Testis (tissue), 2 donors: ENCODE measurements at regions not wholly inside any gene's neighbourhood (a gene's known extent, or its start where the extent isn't known, plus 50 kb on each side); places are given as distances from the start of the nearest gene placed in this dataset.

Experiments used
- DNase-seq: peaks from one replicate; pipeline ENCODE4 v3.0.0-alpha.2; 2019
- H3K27ac ChIP-seq, 2 donors: fragments of 200-600 bp; sonication (generic); one replicate each; pipeline ENCODE4 v1.5.1; 2019
- H3K27me3 ChIP-seq: fragments of 200-600 bp; sonication (generic); one replicate; pipeline ENCODE4 v1.5.1; 2019
- H3K36me3 ChIP-seq: fragments of 200-600 bp; sonication (generic); one replicate; pipeline ENCODE4 v1.5.1; 2017; ENCODE audit warnings: low read depth; ENCODE audit errors: missing control alignments
- H3K4me1 ChIP-seq: fragments of 200-600 bp; sonication (generic); one replicate; pipeline ENCODE4 v1.5.1; 2019
- H3K4me3 ChIP-seq, 2 donors: fragments of 200-600 bp; sonication (generic); one replicate each; pipeline ENCODE4 v1.5.1; 2017 to 2019
- H3K9me3 ChIP-seq: fragments of 200-600 bp; sonication (generic); one replicate; pipeline ENCODE4 v1.5.1; 2017
- POLR2A ChIP-seq: fragments of 450-650 bp; IDR thresholded peaks from one replicate; pipeline ENCODE4 v1.6.1; 2017; ENCODE audit warnings: antibody characterized with exemption, mild to moderate bottlenecking, moderate library complexity
- WGBS, 2 donors: methylation state at CpG; one replicate each; pipeline ENCODE4 v1.1.5; 2018; 5-methylcytosine and 5-hydroxymethylcytosine counted together
- intact Hi-C: fragments of 100-400 bp; cut with DNase I; formaldehyde crosslinking; loops from one replicate; pipeline ENCODE4 v1.15.1; 2023; ENCODE audit warnings: low total_unique reads
- TF ChIP-seq, protein P1 (sequence below), 3 experiments: fragments of 450-650 bp in 2 of 3; fragments of 200-600 bp in 1 of 3; sonication (generic) in 1 of 3; IDR thresholded peaks; one replicate each; pipeline ENCODE4 v1.5.1; 2016 to 2019; ENCODE audit warnings: antibody characterized with exemption in 3 of 3, mild to moderate bottlenecking in 2 of 3, moderate library complexity in 1 of 3

- DNase-seq, result no peak
- intact Hi-C loops, result no loop called here
- Histone ChIP-seq H3K4me3 (no peak overlapping the region), H3K9me3 (no peaks in the 10 kb centered on the region), H3K27ac (no peak overlapping the region), H3K36me3 (no peaks in the 10 kb centered on the region), H3K27me3 (no peaks in the 10 kb centered on the region), H3K4me1 (peaks cover 19% of the 10 kb centered on the region)
- TF ChIP-seq, protein P1, sequence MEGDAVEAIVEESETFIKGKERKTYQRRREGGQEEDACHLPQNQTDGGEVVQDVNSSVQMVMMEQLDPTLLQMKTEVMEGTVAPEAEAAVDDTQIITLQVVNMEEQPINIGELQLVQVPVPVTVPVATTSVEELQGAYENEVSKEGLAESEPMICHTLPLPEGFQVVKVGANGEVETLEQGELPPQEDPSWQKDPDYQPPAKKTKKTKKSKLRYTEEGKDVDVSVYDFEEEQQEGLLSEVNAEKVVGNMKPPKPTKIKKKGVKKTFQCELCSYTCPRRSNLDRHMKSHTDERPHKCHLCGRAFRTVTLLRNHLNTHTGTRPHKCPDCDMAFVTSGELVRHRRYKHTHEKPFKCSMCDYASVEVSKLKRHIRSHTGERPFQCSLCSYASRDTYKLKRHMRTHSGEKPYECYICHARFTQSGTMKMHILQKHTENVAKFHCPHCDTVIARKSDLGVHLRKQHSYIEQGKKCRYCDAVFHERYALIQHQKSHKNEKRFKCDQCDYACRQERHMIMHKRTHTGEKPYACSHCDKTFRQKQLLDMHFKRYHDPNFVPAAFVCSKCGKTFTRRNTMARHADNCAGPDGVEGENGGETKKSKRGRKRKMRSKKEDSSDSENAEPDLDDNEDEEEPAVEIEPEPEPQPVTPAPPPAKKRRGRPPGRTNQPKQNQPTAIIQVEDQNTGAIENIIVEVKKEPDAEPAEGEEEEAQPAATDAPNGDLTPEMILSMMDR (IDR thresholded peaks at IDR 0.05), result no peak
- TF ChIP-seq POLR2A, result no peak
- 87 to 92% methylated on average over 3 of the region's 3 CpGs for WGBS, 2 donors
These were observed 675.2 kb upstream of the ID2 start for GRCh38 chr2:8006626-8007025.

GRCh38 chr2:8009010-8009597, 672.8 kb upstream of the ID2 start:
- H3K4me3 ChIP-seq, result no peak overlapping the region
- no peaks in the 10 kb centered on the region for H3K27me3 ChIP-seq
- no peaks in the 10 kb centered on the region for H3K36me3 ChIP-seq
- 90 to 94% methylated on average over 11 of the region's 11 CpGs for WGBS, 2 donors
- no peak for DNase-seq
- peaks cover 10% of the 10 kb centered on the region for H3K4me1 ChIP-seq
- intact Hi-C loops, result no loop called here
- TF ChIP-seq POLR2A, result no peak
- TF ChIP-seq, protein P1 (IDR thresholded peaks at IDR 0.05), result no peak
- H3K27ac ChIP-seq, result no peak overlapping the region
- no peaks in the 10 kb centered on the region for H3K9me3 ChIP-seq

DNA sequence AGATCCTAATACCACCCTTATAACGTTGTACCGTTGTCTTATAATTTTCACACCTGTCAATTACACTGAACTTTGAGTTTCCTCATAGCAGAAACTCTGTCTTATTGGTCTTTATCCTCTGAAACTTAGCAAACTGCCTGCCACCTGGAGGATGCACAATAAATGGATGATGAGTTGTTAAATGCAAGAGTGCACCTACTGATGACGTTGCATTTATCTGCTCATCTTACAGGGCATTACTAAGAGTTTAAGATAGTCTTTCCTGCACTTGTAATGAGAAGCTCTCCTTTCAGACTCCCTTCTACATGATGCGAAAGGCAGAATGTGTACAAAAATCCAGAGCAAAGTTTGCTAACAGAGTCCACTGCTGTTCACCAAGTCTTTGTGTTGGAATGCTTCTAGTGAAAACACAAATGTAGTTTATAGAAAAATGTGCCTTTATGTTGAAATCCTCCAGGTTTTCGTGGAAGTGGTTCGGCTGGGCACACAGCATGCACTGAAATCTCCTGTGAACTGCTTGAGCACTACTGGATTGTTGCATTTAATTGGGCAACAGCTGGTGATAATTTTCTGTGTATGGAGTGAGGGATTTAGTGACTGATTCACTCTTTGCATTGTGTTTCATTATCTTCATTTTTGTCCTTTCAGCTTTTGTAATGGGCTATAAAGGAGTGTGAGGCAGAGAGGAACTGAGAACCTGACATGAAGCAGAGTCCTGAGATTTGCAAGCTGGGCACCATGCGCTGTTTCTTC, 665.8 kb upstream of the ID2 start:
- no peak for DNase-seq
- intact Hi-C loops, result no loop called here
- Histone ChIP-seq H3K9me3 (no peaks in the 10 kb centered on the region), H3K4me1 (no peaks in the 10 kb centered on the region), H3K36me3 (no peaks in the 10 kb centered on the region), H3K27ac (no peak overlapping the region), H3K4me3 (no peak overlapping the region), H3K27me3 (no peaks in the 10 kb centered on the region)
- TF ChIP-seq, protein P1 (IDR thresholded peaks at IDR 0.05), result no peak
- no peak for TF ChIP-seq POLR2A
- WGBS, 2 donors, result 85 to 86% methylated on average over 7 of the region's 7 CpGs

DNA sequence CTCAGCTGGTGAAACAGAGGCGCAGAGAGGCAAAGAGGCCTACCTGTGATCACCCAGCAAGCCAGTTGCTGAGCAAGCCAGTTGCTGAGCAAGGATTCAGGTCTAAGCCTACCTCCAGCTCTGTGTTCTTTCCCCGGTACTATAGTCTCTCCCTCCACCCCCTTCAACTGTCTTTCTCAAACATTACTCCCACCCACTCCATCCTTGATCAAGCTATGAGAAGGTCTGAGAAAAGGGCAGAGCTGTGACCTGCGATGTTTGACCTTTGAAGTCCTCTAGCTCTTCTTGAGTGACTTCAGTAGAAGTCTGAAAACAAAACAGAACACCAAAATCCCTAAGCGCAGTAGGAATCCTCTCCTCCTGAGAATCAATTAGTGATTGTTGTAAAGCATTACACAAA, 665.2 kb upstream of the ID2 start:
- Histone ChIP-seq H3K4me1 (no peaks in the 10 kb centered on the region), H3K4me3 (no peak overlapping the region), H3K36me3 (no peaks in the 10 kb centered on the region), H3K27ac (no peak overlapping the region), H3K9me3 (no peaks in the 10 kb centered on the region), H3K27me3 (no peaks in the 10 kb centered on the region)
- intact Hi-C loops, result no loop called here
- 95 to 97% methylated on average over 4 of the region's 4 CpGs for WGBS, 2 donors
- DNase-seq, result no peak
- no peak for TF ChIP-seq POLR2A
- TF ChIP-seq, protein P1 (IDR thresholded peaks at IDR 0.05), result no peak

DNA sequence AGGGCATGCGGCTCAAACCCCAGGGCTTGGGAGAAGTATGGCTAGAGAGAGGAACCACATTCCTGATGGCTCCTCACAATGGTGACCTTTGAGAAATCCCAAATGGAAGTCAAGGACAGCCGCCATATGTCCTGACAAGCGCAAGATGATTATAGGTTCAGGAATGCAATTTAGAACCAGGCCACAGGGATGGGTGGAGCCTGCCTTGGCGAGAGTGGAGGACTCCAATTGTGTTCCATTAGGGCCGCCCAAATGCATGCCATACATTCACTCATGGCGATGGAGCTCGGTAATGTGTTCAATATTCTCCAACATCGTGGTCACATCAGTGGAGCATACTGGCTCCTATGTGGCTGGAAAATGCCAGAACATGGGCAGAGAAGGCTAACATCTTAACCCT, 662.9 kb upstream of the ID2 start:
- no peak for TF ChIP-seq POLR2A
- TF ChIP-seq, protein P1 (IDR thresholded peaks at IDR 0.05), result no peak
- 91 to 94% methylated on average over 8 of the region's 8 CpGs for WGBS, 2 donors
- intact Hi-C loops, result no loop called here
- DNase-seq, result no peak
- Histone ChIP-seq H3K9me3 (no peaks in the 10 kb centered on the region), H3K27ac (no peak overlapping the region), H3K36me3 (no peaks in the 10 kb centered on the region), H3K4me3 (no peak overlapping the region), H3K27me3 (no peaks in the 10 kb centered on the region), H3K4me1 (no peaks in the 10 kb centered on the region)
